T-helper 1 cell (primary cell): ENCODE measurements at regions not wholly inside any gene's neighbourhood (a gene's known extent, or its start where the extent isn't known, plus 50 kb on each side); places are given as distances from the start of the nearest gene placed in this dataset.

ENCODE experiments used
- DNase-seq, 5 donors: peaks; one replicate each; pipeline ENCODE4 v3.0.0-alpha.2; 2012 to 2020

GRCh38 chr1:4090976-4091660, 191.0 kb upstream of the C1orf174 start:
- no peak for DNase-seq

- DNase-seq = no peak
Observed at GRCh38 chr1:4091996-4092395, 191.9 kb upstream of the C1orf174 start.

GRCh38 chr1:4093856-4094565, 193.9 kb upstream of the C1orf174 start:
- no peak for DNase-seq

- DNase-seq = no peak
Observed at GRCh38 chr1:4095433-4095971, 195.4 kb upstream of the C1orf174 start.

GRCh38 chr1:4101459-4102161, 201.5 kb upstream of the C1orf174 start:
- no peak for DNase-seq

GRCh38 chr1:4105300-4105880, 205.3 kb upstream of the C1orf174 start:
- DNase-seq = no peak

GRCh38 chr1:4106731-4107130, 206.7 kb upstream of the C1orf174 start:
- no peak for DNase-seq

GRCh38 chr1:4107291-4107690, 207.2 kb upstream of the C1orf174 start:
- no peak for DNase-seq

GRCh38 chr1:4108331-4108730, 208.3 kb upstream of the C1orf174 start:
- no peak for DNase-seq

- DNase-seq = no peak
Observed at GRCh38 chr1:4108758-4109627, 208.9 kb upstream of the C1orf174 start.

GRCh38 chr1:4109628-4109940, 209.5 kb upstream of the C1orf174 start:
- no peak for DNase-seq

- DNase-seq = no peak
Observed at GRCh38 chr1:4110888-4111287, 210.8 kb upstream of the C1orf174 start.

GRCh38 chr1:4113897-4114296, 213.8 kb upstream of the C1orf174 start:
- DNase-seq = no peak

- DNase-seq = no peak
Observed at GRCh38 chr1:4115191-4115900, 215.3 kb upstream of the C1orf174 start.

GRCh38 chr1:4117196-4117595, 217.1 kb upstream of the C1orf174 start:
- DNase-seq = no peak

- no peak for DNase-seq
Observed at GRCh38 chr1:4118746-4119515, 218.9 kb upstream of the C1orf174 start.

- DNase-seq = no peak
Observed at GRCh38 chr1:4119516-4120220, 219.6 kb upstream of the C1orf174 start.

GRCh38 chr1:4120557-4121292, 220.7 kb upstream of the C1orf174 start:
- no peak for DNase-seq

GRCh38 chr1:4121293-4121684, 221.2 kb upstream of the C1orf174 start:
- DNase-seq = no peak
